Activated T-helper 1 cell treated with anti-CD3 and anti-CD28 coated beads, Interleukin-12 subunit alpha, Interleukin-12 subunit beta, Interleukin-2, Interleukin-4 antibody, amounts not matched to agents 30 ng/mL and 10 ng/mL and 1 ng/mL, durations not matched to agents 14 hours and 24 hours and 36 hours (primary cell): ENCODE measurements at regions not wholly inside any gene's neighbourhood (a gene's known extent, or its start where the extent isn't known, plus 50 kb on each side); places are given as distances from the start of the nearest gene placed in this dataset.
"Not testable (repeated sequence)": the region's sequence is repeated elsewhere in the genome, so short reads cannot be mapped to it uniquely, and the experiment has no call there.

Source experiments
- DNase-seq: peaks from one replicate; pipeline ENCODE4 v3.0.0; 2021; ENCODE audit warnings: low spot score
- H3K27ac Mint-ChIP-seq: one replicate; pipeline ENCODE4 v1.8.0; 2021; ENCODE audit warnings: mild to moderate bottlenecking, mixed read lengths
- H3K27me3 Mint-ChIP-seq: one replicate; pipeline ENCODE4 v1.8.0; 2022; ENCODE audit warnings: mild to moderate bottlenecking, moderate library complexity, mixed read lengths; ENCODE audit not compliant: insufficient read depth
- H3K36me3 Mint-ChIP-seq: one replicate; pipeline ENCODE4 v1.8.0; 2021; ENCODE audit warnings: low read depth, mixed read lengths
- H3K4me1 Mint-ChIP-seq: one replicate; pipeline ENCODE4 v1.8.0; 2021; ENCODE audit warnings: low read depth, mixed read lengths
- H3K4me3 Mint-ChIP-seq: one replicate; pipeline ENCODE4 v1.8.0; 2021; ENCODE audit warnings: mild to moderate bottlenecking, moderate library complexity, mixed read lengths
- H3K9me3 Mint-ChIP-seq: one replicate; pipeline ENCODE4 v1.8.0; 2021; ENCODE audit warnings: mixed read lengths
- intact Hi-C: fragments of 100-400 bp; cut with micrococcal nuclease; formaldehyde crosslinking; loops from one replicate; pipeline ENCODE4 v1.15.1; 2024

DNA sequence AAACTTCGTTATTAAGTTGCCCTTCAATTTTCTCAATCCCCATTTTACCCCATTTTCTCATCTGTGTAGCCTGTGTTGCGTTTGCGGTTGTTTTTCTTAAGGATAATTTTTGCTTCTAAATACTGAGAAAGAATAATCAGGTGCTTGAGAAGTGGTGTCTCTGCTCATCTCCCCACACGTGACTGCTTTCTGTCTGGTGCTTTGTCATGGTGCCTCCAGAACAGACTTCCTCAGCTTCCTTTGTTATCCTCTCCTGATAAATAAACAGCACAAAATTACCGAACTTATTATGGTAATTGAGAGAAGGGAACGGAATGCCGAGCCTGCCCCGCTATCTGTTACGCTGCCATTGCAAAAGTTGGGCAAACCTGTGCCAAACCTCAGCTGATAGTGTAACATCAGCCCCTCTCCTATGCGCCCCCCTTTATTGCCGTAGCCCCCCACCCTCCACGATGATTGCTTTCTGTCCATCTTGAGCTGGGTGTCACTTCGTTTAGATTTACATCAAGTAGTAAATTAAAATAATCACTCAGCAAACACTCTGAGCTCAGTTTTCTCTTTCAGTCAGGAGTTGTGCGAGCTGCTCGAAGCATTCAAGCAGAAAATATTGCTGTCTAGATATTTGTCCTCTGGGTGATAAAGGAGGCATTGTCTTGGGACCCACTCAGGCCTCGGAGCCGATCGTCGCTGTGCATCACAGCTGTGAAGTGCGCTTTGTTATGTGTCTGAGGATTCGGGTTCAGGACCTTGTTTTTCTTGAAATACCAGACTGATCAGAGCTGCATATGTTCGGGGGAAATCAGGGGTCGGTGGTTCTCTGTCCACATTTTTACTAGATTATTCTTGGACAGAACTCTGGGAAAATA is 1008.5 kb upstream of the FANCL start:
- no peaks in the 10 kb centered on the region for H3K4me1 Mint-ChIP-seq
- no peaks in the 10 kb centered on the region for H3K36me3 Mint-ChIP-seq
- no peaks in the 10 kb centered on the region for H3K27me3 Mint-ChIP-seq
- H3K9me3 Mint-ChIP-seq, result no peaks in the 10 kb centered on the region
- no peak overlapping the region for H3K4me3 Mint-ChIP-seq
- intact Hi-C loops, result no loop called here
- DNase-seq, result no peak
- no peak overlapping the region for H3K27ac Mint-ChIP-seq

- DNase-seq, result no peak
- Mint-ChIP-seq H3K9me3 (no peaks in the 10 kb centered on the region), H3K36me3 (no peaks in the 10 kb centered on the region), H3K27ac (no peak overlapping the region), H3K4me3 (no peak overlapping the region), H3K27me3 (no peaks in the 10 kb centered on the region), H3K4me1 (no peaks in the 10 kb centered on the region)
- intact Hi-C loops, result no loop called here
These were observed 998.0 kb upstream of the FANCL start for GRCh38 chr2:59239146-59239545.

DNA sequence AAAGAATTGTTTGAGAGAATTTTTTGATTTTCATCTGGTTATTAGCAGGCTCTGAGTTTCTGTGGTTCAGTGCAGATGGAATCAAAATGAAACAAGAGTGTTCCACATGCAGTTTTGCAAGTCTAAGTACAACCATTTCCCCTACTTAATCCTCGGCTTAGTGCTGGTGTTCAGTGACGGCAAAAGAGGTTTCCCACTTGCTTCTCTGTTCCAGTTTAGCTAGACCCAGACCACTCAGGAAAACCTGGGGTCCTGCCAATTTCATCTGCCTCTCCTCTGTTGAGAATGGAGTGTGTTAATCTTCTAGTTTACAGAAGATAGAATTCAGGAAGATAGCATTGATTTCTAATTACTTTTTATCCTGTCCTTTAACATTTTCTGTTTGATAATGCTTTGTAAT is 996.2 kb upstream of the FANCL start:
- Mint-ChIP-seq H3K27ac (no peak overlapping the region), H3K4me1 (no peaks in the 10 kb centered on the region), H3K4me3 (no peak overlapping the region), H3K36me3 (no peaks in the 10 kb centered on the region), H3K9me3 (no peaks in the 10 kb centered on the region), H3K27me3 (no peaks in the 10 kb centered on the region)
- intact Hi-C loops, result no loop called here
- DNase-seq, result no peak

DNA sequence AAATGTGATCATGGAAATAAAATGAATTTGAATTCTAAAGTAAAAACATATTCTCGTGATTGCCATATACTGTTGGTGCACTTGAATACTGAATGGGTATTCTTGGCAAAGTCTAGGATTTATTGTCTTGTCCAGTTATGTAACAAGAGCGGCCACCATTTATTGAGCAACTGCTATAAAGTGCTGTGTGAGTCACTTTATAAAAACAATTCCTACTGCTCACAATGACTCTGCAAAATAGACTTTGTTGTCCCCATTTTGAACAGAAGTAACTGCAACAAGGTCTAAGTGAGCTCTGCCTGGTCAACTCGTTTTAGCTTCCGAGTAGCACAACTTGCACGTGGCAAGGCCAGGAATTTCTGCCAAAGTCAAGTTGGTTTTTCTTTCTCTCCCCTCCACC is 995.6 kb upstream of the FANCL start:
- H3K4me3 Mint-ChIP-seq, result no peak overlapping the region
- no peaks in the 10 kb centered on the region for H3K36me3 Mint-ChIP-seq
- H3K27ac Mint-ChIP-seq, result no peak overlapping the region
- H3K4me1 Mint-ChIP-seq, result no peaks in the 10 kb centered on the region
- no peaks in the 10 kb centered on the region for H3K27me3 Mint-ChIP-seq
- no peaks in the 10 kb centered on the region for H3K9me3 Mint-ChIP-seq
- intact Hi-C loops, result no loop called here
- DNase-seq, result no peak

GRCh38 chr2:59233920-59234319 is 992.8 kb upstream of the FANCL start:
- Mint-ChIP-seq H3K27me3 (no peaks in the 10 kb centered on the region), H3K27ac (no peak overlapping the region), H3K4me3 (no peak overlapping the region), H3K36me3 (no peaks in the 10 kb centered on the region), H3K9me3 (no peaks in the 10 kb centered on the region), H3K4me1 (no peaks in the 10 kb centered on the region)
- DNase-seq, result no peak
- intact Hi-C loops, result no loop called here

DNA sequence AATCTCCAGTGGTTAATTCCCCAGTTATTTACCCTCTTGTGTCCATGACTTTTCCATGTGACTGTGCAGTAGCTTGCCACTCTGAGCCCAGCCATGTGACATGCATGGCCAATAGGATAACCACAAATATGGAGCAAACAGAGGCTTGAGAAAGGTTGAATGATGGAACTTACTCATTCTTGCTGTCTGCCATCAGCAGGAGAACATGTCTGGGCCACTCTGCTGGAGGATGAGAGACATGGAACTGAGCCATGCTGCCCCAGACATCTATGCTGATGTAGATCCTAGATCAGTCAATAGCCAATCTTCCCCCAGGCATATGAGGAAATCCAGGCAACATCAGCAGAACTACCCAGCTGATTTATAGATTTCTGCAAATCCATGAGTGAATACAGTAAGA is 992.3 kb upstream of the FANCL start:
- Mint-ChIP-seq H3K27ac (no peak overlapping the region), H3K9me3 (no peaks in the 10 kb centered on the region), H3K4me1 (no peaks in the 10 kb centered on the region), H3K27me3 (no peaks in the 10 kb centered on the region), H3K36me3 (no peaks in the 10 kb centered on the region), H3K4me3 (no peak overlapping the region)
- intact Hi-C loops, result no loop called here
- no peak for DNase-seq

DNA sequence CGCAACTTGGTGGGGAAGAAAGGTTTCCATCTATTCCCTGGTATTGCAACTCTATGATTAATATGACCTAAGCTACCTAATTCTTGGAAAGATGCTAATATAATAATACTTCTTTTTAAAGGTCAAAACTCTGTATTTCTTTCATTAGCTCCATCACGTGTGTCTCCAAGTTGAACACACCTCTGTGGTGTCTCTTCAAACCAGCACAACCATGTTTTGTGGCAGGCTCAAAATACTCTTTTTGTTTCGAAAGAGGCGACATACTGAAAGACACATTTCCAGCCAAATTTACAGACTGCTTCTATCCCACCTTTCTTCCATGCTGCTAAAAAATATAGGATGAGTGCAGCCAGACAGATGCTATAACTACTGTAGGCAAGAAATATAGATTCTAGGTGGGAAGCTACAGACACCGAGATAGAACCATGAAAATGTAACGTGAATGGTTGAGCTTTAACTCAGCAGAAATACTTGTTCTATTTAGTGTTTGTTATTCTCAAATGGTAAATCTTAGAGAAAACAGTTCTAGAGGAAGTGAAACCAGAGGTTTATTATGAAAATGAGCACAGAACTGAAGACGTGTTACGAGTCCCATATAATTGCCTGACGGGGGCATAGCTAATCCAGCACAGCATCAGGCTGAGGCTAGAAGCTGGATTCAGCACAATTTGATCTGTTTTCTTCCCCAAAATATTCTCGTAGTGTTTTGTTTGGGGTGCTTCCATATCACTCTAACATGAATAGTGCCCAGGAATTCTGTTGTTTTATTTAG is 991.5 kb upstream of the FANCL start:
- Mint-ChIP-seq H3K27me3 (no peaks in the 10 kb centered on the region), H3K4me1 (no peaks in the 10 kb centered on the region), H3K9me3 (no peaks in the 10 kb centered on the region), H3K27ac (no peak overlapping the region), H3K36me3 (no peaks in the 10 kb centered on the region), H3K4me3 (no peak overlapping the region)
- DNase-seq, result no peak
- intact Hi-C loops, result no loop called here

- H3K4me3 Mint-ChIP-seq, H3K4me1 Mint-ChIP-seq, H3K9me3 Mint-ChIP-seq, H3K36me3 Mint-ChIP-seq, DNase-seq, H3K27me3 Mint-ChIP-seq, H3K27ac Mint-ChIP-seq, intact Hi-C loops: not testable (repeated sequence)
These were observed 985.2 kb upstream of the FANCL start for GRCh38 chr2:59226362-59226761.

DNA sequence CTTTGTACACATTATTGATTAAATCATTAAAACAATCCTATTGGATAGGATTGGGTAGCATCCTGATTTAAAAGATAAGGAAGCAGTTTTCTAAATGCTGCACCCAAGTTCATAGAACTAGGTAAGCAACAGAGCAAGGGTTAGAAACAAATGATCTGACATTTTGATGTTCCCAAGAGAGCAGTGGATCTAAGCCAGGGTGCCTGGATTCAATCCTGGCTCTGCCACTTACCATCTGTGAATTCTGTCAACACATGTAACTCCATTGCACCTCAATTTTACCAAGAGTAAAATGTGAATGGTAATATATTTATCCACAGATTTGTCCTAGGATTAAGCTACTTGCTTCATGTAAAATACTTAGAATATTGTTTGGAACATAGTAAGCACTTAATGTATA is 982.6 kb upstream of the FANCL start:
- Mint-ChIP-seq H3K4me3 (no peak overlapping the region), H3K36me3 (no peaks in the 10 kb centered on the region), H3K27ac (no peak overlapping the region), H3K27me3 (no peaks in the 10 kb centered on the region), H3K4me1 (no peaks in the 10 kb centered on the region), H3K9me3 (no peaks in the 10 kb centered on the region)
- intact Hi-C loops, result no loop called here
- no peak for DNase-seq

- intact Hi-C loops, result no loop called here
- Mint-ChIP-seq H3K4me3 (no peak overlapping the region), H3K9me3 (no peaks in the 10 kb centered on the region), H3K4me1 (no peaks in the 10 kb centered on the region), H3K27ac (no peak overlapping the region), H3K36me3 (no peaks in the 10 kb centered on the region), H3K27me3 (no peaks in the 10 kb centered on the region)
- DNase-seq, result no peak
These were observed 976.2 kb upstream of the FANCL start for GRCh38 chr2:59217360-59217759.

GRCh38 chr2:59206361-59206760 is 965.2 kb upstream of the FANCL start:
- Mint-ChIP-seq H3K9me3 (no peaks in the 10 kb centered on the region), H3K4me1 (no peaks in the 10 kb centered on the region), H3K36me3 (no peaks in the 10 kb centered on the region), H3K27me3 (peaks cover 1% of the 10 kb centered on the region), H3K4me3 (no peak overlapping the region), H3K27ac (no peak overlapping the region)
- DNase-seq, result no peak
- intact Hi-C loops, result no loop called here

GRCh38 chr2:59204040-59204439 is 962.9 kb upstream of the FANCL start:
- Mint-ChIP-seq H3K4me1 (no peaks in the 10 kb centered on the region), H3K27me3 (peaks cover 1% of the 10 kb centered on the region), H3K4me3 (no peak overlapping the region), H3K36me3 (no peaks in the 10 kb centered on the region), H3K27ac (no peak overlapping the region), H3K9me3 (no peaks in the 10 kb centered on the region)
- intact Hi-C loops, result no loop called here
- DNase-seq, result no peak

DNA sequence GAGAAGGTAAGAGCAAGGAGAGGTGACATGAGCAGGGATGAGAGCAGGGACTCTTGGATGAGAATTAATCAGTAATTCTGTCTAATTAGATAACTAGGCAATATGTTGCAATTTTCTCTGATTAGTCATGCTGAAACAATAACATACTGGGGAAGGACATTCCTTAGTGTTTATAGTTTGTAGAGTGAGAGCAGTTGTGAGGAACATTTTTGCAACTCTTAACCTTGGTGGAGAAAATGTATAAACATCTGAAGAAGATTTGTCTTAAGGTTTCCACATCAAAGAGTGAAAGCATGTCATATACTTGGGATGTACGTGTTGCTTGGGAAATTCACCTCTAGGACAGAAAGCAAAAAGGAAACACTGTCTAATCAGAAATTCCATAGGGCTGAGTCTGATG is 955.4 kb upstream of the FANCL start:
- Mint-ChIP-seq H3K27me3 (no peaks in the 10 kb centered on the region), H3K27ac (no peak overlapping the region), H3K4me3 (no peak overlapping the region), H3K4me1 (no peaks in the 10 kb centered on the region), H3K9me3 (no peaks in the 10 kb centered on the region), H3K36me3 (no peaks in the 10 kb centered on the region)
- intact Hi-C loops, result no loop called here
- no peak for DNase-seq
